KBM-7 (cell line): ENCODE measurements at regions not wholly inside any gene's neighbourhood (a gene's known extent, or its start where the extent isn't known, plus 50 kb on each side); places are given as distances from the start of the nearest gene placed in this dataset.
"Not testable (repeated sequence)": the region's sequence is repeated elsewhere in the genome, so short reads cannot be mapped to it uniquely, and the experiment has no call there.

ENCODE experiments used
- DNase-seq: peaks from one replicate; pipeline ENCODE4 v3.0.0-alpha.2; 2015
- in situ Hi-C: fragments of 300-500 bp; cut with MboI; formaldehyde crosslinking; loops from 2 replicates; pipeline ENCODE4 v1.14.3; 2020; ENCODE audit warnings: low sequenced_read_pairs, low pct_unique_long_range_greater_than_20kb, mixed read lengths

GRCh38 chr10:118856106-118856505 lies 101.3 kb upstream of the CACUL1 start:
- no peak for DNase-seq
- in situ Hi-C loops: no loop called here

DNA sequence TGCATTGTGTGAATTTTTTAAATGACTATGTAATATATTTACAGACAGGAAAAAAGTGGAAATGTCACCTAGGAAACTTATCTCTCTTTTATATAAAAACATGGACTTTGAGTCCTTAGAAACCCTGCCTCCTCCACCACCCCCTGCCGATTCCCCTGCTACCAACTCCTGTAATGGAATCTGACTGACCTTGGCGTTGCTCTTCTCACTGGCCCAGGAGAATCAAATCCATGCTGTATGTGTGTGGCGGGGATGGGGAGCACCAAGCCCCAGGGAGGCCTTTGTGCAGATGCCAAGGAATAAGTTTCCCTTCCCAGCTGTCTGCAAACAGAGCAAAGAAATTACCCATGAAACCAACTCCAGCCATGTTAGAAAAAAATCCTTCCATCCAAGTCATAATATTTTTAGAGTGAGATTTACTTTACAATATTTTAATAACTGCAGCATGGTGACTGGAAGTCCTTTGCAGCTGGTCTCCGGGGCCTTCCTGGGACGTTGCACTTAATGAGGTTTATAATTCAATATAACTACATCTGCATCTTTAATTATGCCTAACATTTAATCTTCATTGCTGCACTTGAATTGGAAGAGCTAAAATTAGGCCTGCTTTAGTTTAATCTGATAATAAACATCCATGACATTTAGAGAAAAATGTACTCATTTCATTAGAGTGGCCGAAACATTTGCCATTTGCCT lies 111.4 kb upstream of the CACUL1 start:
- in situ Hi-C loops: no loop called here
- DNase-seq: no peak

DNA sequence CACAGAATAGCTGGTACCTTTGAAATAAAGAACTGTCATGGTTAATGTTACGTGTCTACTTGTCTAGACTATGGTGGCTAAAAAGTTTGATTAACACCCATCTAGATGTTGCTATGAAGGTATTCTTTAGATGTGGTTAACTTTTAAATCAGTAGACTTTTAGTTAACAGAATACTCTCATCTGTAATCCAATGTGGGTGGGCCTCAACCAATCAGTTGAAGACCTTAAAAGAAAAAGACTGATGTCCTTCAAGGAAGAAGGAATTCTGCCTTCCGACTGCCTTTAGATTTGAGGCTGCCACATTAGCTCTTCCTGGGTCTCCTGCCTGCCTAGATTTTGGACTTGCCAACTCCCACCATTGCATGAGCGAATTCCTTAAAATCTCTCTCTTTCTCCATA lies 113.0 kb upstream of the CACUL1 start:
- in situ Hi-C loops: no loop called here
- DNase-seq: no peak

DNA sequence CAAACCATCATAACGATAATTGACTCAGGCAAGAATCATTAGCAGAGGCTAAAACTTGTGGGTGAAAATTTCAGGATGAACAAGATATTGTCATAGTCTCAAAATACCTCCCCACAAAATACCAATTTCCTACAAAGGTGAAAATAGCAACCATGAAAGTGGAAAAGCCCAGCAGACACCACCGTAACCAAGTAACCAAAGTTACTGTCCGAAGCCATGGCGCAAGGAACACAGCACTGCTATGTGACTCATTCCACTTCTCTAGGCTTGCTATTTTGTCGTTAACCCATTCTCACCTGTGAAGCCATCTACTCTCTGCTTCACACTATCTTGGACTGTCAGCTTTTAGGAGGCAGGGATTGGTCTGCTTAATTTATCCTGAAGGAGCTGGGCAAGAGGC lies 113.8 kb upstream of the CACUL1 start:
- DNase-seq: no peak
- in situ Hi-C loops: no loop called here

DNA sequence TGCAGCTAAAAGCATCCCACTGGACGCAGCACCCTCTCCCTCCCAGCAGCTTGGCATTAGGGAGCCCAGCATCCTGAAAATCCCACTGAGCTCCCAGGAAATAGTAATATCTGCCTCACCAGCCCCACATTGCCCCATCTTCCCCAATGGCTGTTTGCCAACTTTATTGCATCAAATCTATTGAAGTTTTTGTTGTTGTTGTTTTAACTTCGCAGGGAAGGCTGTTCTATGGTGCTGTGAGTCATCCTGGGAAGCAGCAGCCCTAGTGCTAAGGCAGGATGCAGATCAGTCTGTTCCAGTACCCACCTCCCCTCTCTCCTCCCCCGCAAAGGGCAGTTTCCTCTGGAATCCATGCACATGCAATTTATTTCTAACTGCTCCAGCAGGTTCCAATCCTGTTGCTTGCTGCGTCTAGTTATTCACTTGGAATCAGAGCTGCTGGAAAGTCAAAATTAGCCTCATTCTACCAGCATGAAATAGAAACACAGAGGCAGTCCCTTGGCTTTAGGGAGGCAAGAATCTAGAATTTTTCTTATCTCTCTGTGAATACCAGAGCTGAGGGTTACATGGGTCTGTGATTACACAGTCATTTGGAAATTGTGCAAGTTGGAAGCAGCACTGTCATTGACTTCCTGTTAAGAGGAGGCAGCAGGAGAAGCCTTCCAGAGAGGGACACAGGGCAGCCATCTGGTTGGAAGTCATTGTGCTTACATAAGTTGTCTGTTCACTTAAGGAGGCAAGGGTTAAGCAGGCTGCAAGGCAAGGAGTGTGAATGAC lies 115.9 kb upstream of the CACUL1 start:
- no peak for DNase-seq
- in situ Hi-C loops: no loop called here

DNA sequence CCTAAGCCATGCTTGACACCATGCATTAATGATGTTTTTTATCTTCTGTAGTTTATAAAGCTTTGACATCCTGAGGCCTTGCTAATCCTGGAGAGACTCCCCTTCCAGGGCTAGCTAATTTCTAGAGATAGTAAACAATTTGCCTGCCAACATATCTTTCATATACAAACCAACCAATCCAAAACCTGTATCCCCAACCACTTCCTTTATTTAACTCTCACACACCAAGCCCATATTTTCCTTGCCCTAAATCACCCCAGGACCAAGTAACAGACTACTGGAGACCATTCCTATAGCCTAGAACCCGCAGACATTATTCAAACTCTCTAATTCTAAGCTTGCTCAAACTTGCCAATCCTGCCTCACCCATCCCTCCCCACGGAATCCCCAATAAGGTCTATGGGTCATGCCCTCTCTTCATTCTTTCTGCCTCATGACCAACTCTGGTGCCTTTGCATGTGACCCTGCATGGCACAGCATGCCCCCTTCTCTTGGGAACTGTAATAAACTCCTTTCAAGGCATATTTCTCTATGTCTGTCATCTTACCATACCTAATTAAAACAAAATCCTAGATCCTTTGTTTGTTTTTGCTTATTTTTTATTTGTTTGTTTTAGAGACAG lies 116.6 kb upstream of the CACUL1 start:
- DNase-seq: no peak
- in situ Hi-C loops: no loop called here

GRCh38 chr10:118873091-118873737 lies 118.4 kb upstream of the CACUL1 start:
- in situ Hi-C loops: no loop called here

GRCh38 chr10:118873738-118874105 lies 119.0 kb upstream of the CACUL1 start:
- DNase-seq: no peak
- in situ Hi-C loops: no loop called here

More at GRCh38 chr10:118873091-118873737, 118.4 kb upstream of the CACUL1 start:
- no peak for DNase-seq

- no peak for DNase-seq
- in situ Hi-C loops: no loop called here
These were observed 119.4 kb upstream of the CACUL1 start for GRCh38 chr10:118874171-118874570.

GRCh38 chr10:118875087-118875486 lies 120.3 kb upstream of the CACUL1 start:
- in situ Hi-C loops: no loop called here
- no peak for DNase-seq

DNA sequence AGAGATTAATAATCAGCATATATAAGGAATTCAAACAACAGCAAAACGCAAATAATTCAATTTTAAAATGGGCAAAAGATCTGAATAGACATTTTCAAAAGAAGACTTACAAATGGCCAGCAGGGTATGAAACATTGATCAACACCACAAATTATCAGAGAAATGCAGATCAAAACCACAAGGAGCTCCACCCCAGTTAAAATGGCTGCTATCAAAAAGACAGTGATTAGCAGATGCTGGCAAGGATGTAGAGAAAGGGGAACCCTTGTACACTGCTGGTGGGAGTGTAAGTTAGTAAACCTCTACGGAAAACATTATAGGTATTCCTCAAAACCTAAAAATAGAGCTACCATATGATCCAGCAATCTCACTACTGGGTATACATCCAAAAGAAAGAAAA lies 128.0 kb upstream of the CACUL1 start:
- in situ Hi-C loops: no loop called here
- DNase-seq: no peak

GRCh38 chr10:118892255-118892654 lies 137.3 kb upstream of the NANOS1 start:
- in situ Hi-C loops: no loop called here
- no peak for DNase-seq

- in situ Hi-C loops, DNase-seq: not testable (repeated sequence)
These were observed 134.6 kb upstream of the NANOS1 start for GRCh38 chr10:118894891-118895290.

DNA sequence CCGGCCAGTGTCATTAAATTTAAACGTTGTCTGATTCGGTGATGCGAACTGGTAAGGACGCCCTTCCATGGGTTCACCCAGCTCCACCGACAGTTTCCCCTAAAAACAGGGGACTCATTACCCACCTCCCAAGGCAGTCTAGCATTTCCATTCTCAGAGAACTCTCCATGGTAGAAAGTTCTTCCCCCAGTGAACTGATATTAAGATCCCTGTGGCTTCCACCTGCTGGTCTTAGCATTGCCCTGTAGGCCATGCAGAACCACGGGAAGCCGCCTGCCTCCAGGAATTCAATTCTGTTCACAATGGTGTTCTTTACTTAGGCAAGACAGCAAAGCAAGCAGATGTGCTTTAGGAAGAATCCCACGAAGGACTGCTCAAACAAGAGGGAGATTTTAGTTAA lies 128.9 kb upstream of the NANOS1 start:
- no peak for DNase-seq
- in situ Hi-C loops: no loop called here

DNA sequence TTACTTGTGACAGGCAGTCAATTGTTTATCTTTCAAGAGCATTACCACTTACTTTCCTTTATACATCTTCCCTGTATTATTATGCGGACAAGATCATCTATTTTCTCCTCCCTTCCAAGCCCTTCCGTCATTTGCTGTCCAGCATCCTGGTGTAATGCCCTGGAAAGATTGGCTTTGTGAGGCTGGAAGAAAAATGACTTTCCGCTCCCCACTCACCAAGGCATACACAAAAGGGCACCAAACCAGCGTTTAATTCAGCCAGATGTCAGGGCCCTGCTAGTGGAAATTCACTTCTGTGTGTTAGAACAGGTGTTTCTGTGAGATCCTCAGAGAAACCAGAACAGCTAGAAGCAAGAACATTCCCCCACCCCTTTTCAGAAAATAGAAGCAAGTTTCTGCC lies 128.1 kb upstream of the NANOS1 start:
- no peak for DNase-seq
- in situ Hi-C loops: no loop called here

GRCh38 chr10:118901906-118902305 lies 127.6 kb upstream of the NANOS1 start:
- in situ Hi-C loops: no loop called here
- no peak for DNase-seq

GRCh38 chr10:118902656-118903055 lies 126.9 kb upstream of the NANOS1 start:
- DNase-seq, in situ Hi-C loops: not testable (repeated sequence)

DNA sequence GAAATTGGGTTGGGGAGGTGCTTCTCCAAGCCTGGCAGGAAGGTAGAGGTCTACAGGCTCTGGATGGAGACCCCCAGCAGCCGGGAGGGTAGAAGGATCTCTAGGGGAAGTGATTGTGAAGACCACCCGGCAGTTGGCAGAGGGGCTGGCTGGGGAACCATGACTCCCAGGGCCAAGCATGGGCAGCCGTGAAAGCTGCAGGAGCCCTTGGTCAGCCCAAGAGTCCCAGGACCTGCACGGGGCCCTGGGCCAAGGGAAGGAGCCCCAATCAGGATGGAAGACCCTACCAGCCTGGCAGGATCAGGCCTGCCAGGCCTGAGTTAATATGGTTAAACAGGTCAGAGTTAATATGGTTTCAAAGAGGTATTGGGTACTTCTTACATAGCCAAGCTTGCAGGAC lies 126.3 kb upstream of the NANOS1 start:
- DNase-seq: no peak
- in situ Hi-C loops: no loop called here

- in situ Hi-C loops: no loop called here
- no peak for DNase-seq
These were observed 125.8 kb upstream of the NANOS1 start for GRCh38 chr10:118903691-118904090.

- in situ Hi-C loops: no loop called here
- no peak for DNase-seq
These were observed 125.2 kb upstream of the NANOS1 start for GRCh38 chr10:118904286-118904685.
